WI38 (cell line): ENCODE measurements at regions not wholly inside any gene's neighbourhood (a gene's known extent, or its start where the extent isn't known, plus 50 kb on each side); places are given as distances from the start of the nearest gene placed in this dataset.

Experiments
- H3K4me3 ChIP-seq: 2 replicates; pipeline ENCODE4 v1.5.1; 2011; ENCODE audit warnings: low read depth, mild to moderate bottlenecking, control low read depth, low read length
- CTCF ChIP-seq: IDR thresholded peaks from 2 replicates; pipeline ENCODE4 v1.5.1; 2012; ENCODE audit warnings: low read depth, mild to moderate bottlenecking, control low read depth, low read length

DNA sequence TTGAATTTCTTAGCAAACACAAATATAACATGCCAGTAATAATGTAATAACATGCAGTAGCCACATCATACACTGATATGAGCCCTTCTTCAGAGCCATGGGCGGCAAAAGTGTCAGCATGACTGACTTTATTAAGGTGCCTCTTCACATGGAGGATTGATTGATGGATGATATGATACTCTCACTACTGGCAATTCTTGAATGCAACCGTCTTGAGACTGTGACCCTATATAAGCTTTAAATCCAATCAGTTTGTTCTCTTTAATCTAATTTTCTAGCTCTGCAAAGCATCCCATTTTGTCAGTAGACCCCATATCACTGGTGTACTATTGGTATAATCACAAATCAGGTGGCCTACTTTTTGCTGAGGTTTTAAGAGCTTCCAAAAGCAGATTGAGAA is 463.7 kb upstream of the ROBO2 start:
- TF ChIP-seq CTCF: no peak
- no peak overlapping the region for H3K4me3 ChIP-seq

DNA sequence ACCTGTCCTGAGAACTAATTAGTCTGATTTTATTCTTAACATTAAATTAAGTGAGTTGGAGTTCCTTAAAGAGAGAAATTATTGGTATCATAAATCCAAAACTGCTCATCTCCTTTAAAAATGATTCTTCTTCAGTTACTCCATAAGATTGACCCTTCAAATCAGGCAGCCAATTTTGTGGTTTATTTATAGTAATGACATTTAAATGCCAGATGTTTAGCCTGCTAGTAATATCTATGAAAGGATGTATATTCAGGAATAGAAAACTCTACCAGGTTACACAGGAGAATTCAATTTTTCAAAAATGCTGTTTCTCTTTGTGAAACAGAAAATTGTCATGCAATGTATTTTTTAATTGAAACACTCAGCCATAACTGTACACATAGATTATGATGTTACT is 457.8 kb upstream of the ROBO2 start:
- TF ChIP-seq CTCF: no peak
- H3K4me3 ChIP-seq: no peak overlapping the region

- no peak for TF ChIP-seq CTCF
- no peak overlapping the region for H3K4me3 ChIP-seq
Measured at GRCh38 chr3:76582632-76583378, 457.1 kb upstream of the ROBO2 start.

GRCh38 chr3:76585794-76586392 is 454.0 kb upstream of the ROBO2 start:
- peak; percentile 41; the same call in 1 of the 2 replicates for TF ChIP-seq CTCF
- no peak overlapping the region for H3K4me3 ChIP-seq

- no peak overlapping the region for H3K4me3 ChIP-seq
- no peak for TF ChIP-seq CTCF
Measured at GRCh38 chr3:76586471-76586870, 453.4 kb upstream of the ROBO2 start.

GRCh38 chr3:76610150-76610549 is 429.7 kb upstream of the ROBO2 start:
- TF ChIP-seq CTCF: no peak
- no peak overlapping the region for H3K4me3 ChIP-seq

GRCh38 chr3:76615719-76616118 is 424.2 kb upstream of the ROBO2 start:
- H3K4me3 ChIP-seq: no peak overlapping the region
- TF ChIP-seq CTCF: no peak
